ENCODE measurements at regions not wholly inside any gene's neighbourhood (a gene's known extent, or its start where the extent isn't known, plus 50 kb on each side); places are given as distances from the start of the nearest gene placed in this dataset.

- no peak for TF ChIP-seq ATF2 (IDR thresholded peaks at IDR 0.05; ENCODE audit: low read length)
Observed at GRCh38 chr11:13101644-13102512, 92.8 kb downstream of the RASSF10 start (continued).
